K562 (cell line): ENCODE measurements at regions not wholly inside any gene's neighbourhood (a gene's known extent, or its start where the extent isn't known, plus 50 kb on each side); places are given as distances from the start of the nearest gene placed in this dataset.

ENCODE experiments used
- ATAC-seq: fragments of 200-7000 bp; cut with Tn5 transposase; 3 replicates; pipeline ENCODE4 v1.9.1; 2020; ENCODE audit warnings: moderate library complexity
- BruUV-seq: library from RNA; stranded (reverse); fragments of 400-500 nt; replicated peaks from 2 replicates; lab custom pipeline; 2021; lab: Mats Ljungman, UMichigan
- CTCF ChIA-PET: fragments of 300-600 bp; formaldehyde crosslinking; extraction: SDS; loops from one replicate; lab custom pipeline; 2021; ENCODE audit warnings: low intra/inter-chr PET ratio; lab: Yijun Ruan, JAX
- POLR2A ChIA-PET: fragments of 300-600, 350-650 bp; sonication (Branson Sonifier 250); formaldehyde crosslinking; extraction: SDS; loops from one replicate; lab custom pipeline; 2021; ENCODE audit warnings: antibody characterized with exemption, inconsistent platforms; lab: Yijun Ruan, JAX
- DNase-seq, 4 experiments: peaks; one replicate each; pipeline versions ENCODE4 v3.0.0 to v3.0.0-alpha.2; 2011 to 2018; ENCODE audit warnings: low spot score in 3 of 4, mixed read lengths in 3 of 4; ENCODE audit errors: extremely low read depth in 1 of 4
- FAIRE-seq: peaks from 2 replicates; lab custom pipeline; 2011; peaks lifted over from hg19 to GRCh38; lab: Jason Lieb, UNC
- H2AFZ ChIP-seq: 2 replicates; pipeline ENCODE4 v1.6.0; 2011; ENCODE audit warnings: low read depth, low read length, control low read depth, inconsistent platforms
- H3K27ac ChIP-seq: fragments of 200-600 bp; 3 replicates; pipeline ENCODE4 v1.8.0; 2011; ENCODE audit warnings: low read depth, mild to moderate bottlenecking, control low read depth, inconsistent platforms, low read length, moderate library complexity, mixed read lengths; ENCODE audit errors: extremely low read depth
- H3K27me3 ChIP-seq, 2 experiments: fragments of 300-600 bp in 1 of 2; 2 replicates in 1 of 2; 3 replicates in 1 of 2; pipeline versions ENCODE4 v1.6.0 to v1.8.0; 2011; ENCODE audit warnings: inconsistent platforms in 2 of 2, low read length in 2 of 2, mild to moderate bottlenecking in 1 of 2, mixed read lengths in 1 of 2, moderate library complexity in 1 of 2; ENCODE audit not compliant: control insufficient read depth in 2 of 2, insufficient read depth in 2 of 2
- H3K36me3 ChIP-seq: fragments of 300-600 bp; 3 replicates; pipeline ENCODE4 v1.8.0; 2011; ENCODE audit warnings: mild to moderate bottlenecking, low read length, inconsistent platforms; ENCODE audit not compliant: control insufficient read depth, insufficient read depth
- H3K4me1 ChIP-seq, 2 experiments: fragments of 200-600 bp in 1 of 2; replicated peaks in 1 of 2; 2 replicates in 1 of 2; 3 replicates in 1 of 2; pipeline versions ENCODE4 v1.5.1 to v1.8.0; 2011; ENCODE audit warnings: inconsistent platforms in 2 of 2, low read length in 2 of 2, mild to moderate bottlenecking in 1 of 2, mixed read lengths in 1 of 2, moderate library complexity in 1 of 2; ENCODE audit not compliant: control insufficient read depth in 2 of 2, insufficient read depth in 2 of 2
- H3K4me2 ChIP-seq: 2 replicates; pipeline ENCODE4 v1.6.1; 2011; ENCODE audit warnings: low read length, control low read depth, inconsistent platforms, mixed read lengths; ENCODE audit not compliant: insufficient read depth
- H3K4me3 ChIP-seq: fragments of 200-600 bp; sonication (generic), shearing (Covaris generic); 2 replicates; pipeline ENCODE4 v1.5.1; 2016; ENCODE audit warnings: control low read depth, inconsistent platforms
- H3K79me2 ChIP-seq: fragments of 200-600 bp; 3 replicates; pipeline ENCODE4 v1.8.0; 2011; ENCODE audit warnings: low read length, inconsistent platforms; ENCODE audit not compliant: control insufficient read depth, insufficient read depth
- H3K9ac ChIP-seq, 2 experiments: 2 replicates each; pipeline versions ENCODE4 v1.6.0 to v1.6.1; 2011; ENCODE audit warnings: low read depth in 2 of 2, low read length in 2 of 2, control low read depth in 1 of 2, inconsistent platforms in 1 of 2, mild to moderate bottlenecking in 1 of 2, mixed read lengths in 1 of 2; ENCODE audit not compliant: insufficient read depth in 1 of 2
- H3K9me1 ChIP-seq: one replicate; pipeline ENCODE4 v1.6.0; 2011; ENCODE audit warnings: inconsistent platforms, mild to moderate bottlenecking, low read length, moderate library complexity; ENCODE audit not compliant: control insufficient read depth, insufficient read depth
- H3K9me3 ChIP-seq: replicated peaks from 2 replicates; pipeline ENCODE4 v1.5.1; 2011; ENCODE audit warnings: low read depth, low read length, inconsistent platforms; ENCODE audit not compliant: control insufficient read depth, insufficient read depth
- H4K20me1 ChIP-seq: replicated peaks from 2 replicates; pipeline ENCODE4 v1.6.1; 2011; ENCODE audit warnings: low read length, inconsistent platforms, mixed read lengths; ENCODE audit not compliant: control insufficient read depth, insufficient read depth
- ETV5 ChIP-seq: sonication (generic); formaldehyde crosslinking; IDR thresholded peaks from 2 replicates; pipeline ENCODE4 v1.4.0; 2020; ENCODE audit warnings: low read depth, mild to moderate bottlenecking, missing genetic modification reagents
- KLF1 ChIP-seq: fragments of 450-650 bp; IDR thresholded peaks from 2 replicates; pipeline ENCODE4 v1.6.1; 2016; ENCODE audit warnings: missing genetic modification characterization, missing compliant biosample characterization
- SIX5 ChIP-seq, 2 experiments: IDR thresholded peaks; 2 replicates each; pipeline ENCODE4 v1.6.1; 2011; ENCODE audit warnings: low read length in 2 of 2, borderline replicate concordance in 1 of 2, low read depth in 1 of 2, mild to moderate bottlenecking in 1 of 2, moderate library complexity in 1 of 2; ENCODE audit not compliant: insufficient read depth in 1 of 2
- SLC30A9 ChIP-seq: fragments of 250-450 bp; sonication (Bioruptor Pico); IDR thresholded peaks from 2 replicates; pipeline ENCODE4 v1.8.0; 2022; ENCODE audit warnings: mild to moderate bottlenecking, moderate library complexity
- SNIP1 ChIP-seq: fragments of 450-650 bp; IDR thresholded peaks from 2 replicates; pipeline ENCODE4 v1.7.1; 2017; ENCODE audit warnings: low read depth, mild to moderate bottlenecking
- SP2 ChIP-seq: IDR thresholded peaks from 2 replicates; pipeline ENCODE4 v1.6.1; 2011; ENCODE audit warnings: mild to moderate bottlenecking, low read depth, low read length, moderate library complexity; ENCODE audit not compliant: poor library complexity, severe bottlenecking; ENCODE audit errors: extremely low read depth
- TFAM ChIP-seq: fragments of 250-450 bp; sonication (Bioruptor Pico); conservative IDR thresholded peaks from 2 replicates; pipeline ENCODE4 v1.5.0; 2021; ENCODE audit warnings: mild to moderate bottlenecking, moderate library complexity
- ZNF197 ChIP-seq: fragments of 200-800 bp; sonication (Bioruptor generic); IDR thresholded peaks from 2 replicates; pipeline ENCODE4 v1.6.1; 2016; ENCODE audit warnings: low read depth, missing genetic modification characterization, missing compliant biosample characterization
- WGBS: fragments of 100-300 bp; shearing (Covaris generic); methylation state at CpG from one replicate; pipeline ENCODE4 v1.1.6; 2016; ENCODE audit warnings: low coverage, mixed read lengths; ENCODE audit not compliant: insufficient coverage; ENCODE audit errors: missing lambda C conversion rate; 5-methylcytosine and 5-hydroxymethylcytosine counted together
- in situ Hi-C: fragments of 300-500 bp; cut with MboI; formaldehyde crosslinking; loops from 4 replicates; pipeline ENCODE4 v1.15.0; 2018; ENCODE audit warnings: inconsistent platforms, mixed read lengths
- intact Hi-C: fragments of 100-400 bp; cut with micrococcal nuclease; formaldehyde crosslinking; loops from 2 replicates; pipeline ENCODE4 v1.14.2; 2022
- TF ChIP-seq, protein P1 (sequence below): fragments of 250-450 bp; sonication (Bioruptor Pico); IDR thresholded peaks from 2 replicates; pipeline ENCODE4 v1.8.0; 2022; ENCODE audit warnings: moderate library complexity, mild to moderate bottlenecking, inconsistent platforms
- TF ChIP-seq, protein P2 (sequence below): IDR thresholded peaks from 2 replicates; pipeline ENCODE4 v1.6.1; 2011; ENCODE audit not compliant: insufficient read length; ENCODE audit errors: extremely low read depth

DNA sequence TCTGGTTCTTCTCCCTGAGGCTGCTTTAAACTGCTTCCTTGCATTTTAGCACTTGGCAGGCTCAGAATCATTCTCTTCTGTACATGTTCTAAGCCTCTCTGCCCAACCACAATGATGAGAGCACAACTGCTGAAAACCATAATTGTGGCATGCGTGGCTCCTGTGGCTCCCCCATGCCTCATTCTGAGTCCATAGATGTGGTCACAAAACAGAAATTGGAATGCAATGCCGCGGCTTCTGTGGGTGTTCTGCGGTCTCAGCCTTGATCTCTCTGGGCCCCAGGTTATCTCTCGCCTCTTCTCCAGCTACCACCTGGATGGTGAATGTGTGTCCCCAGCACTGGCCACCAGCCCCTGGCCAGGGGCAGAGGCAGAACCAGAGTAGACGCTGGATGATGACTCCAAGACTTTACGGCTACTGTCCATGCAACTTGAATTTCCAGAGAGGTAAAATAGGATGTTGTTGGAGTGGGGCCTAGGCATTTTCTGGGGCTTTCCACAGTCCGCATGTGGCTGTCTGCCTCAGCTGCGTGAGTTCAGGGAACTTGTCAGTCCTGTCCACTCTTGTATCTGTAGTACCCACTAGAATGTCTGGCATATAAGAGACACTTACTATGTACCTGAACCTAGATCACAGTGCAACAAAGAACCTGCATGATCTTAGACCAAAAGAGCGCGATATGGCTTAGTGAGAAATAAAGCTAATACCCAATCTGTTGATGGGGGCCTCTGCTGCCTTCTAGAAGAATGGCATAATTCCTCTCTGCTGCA, 52.4 kb upstream of the ADRB1 start (continued):
- no peak for TF ChIP-seq SIX5 (IDR thresholded peaks at IDR 0.05; ENCODE audit: borderline replicate concordance in 1 of 2, insufficient read depth in 1 of 2, low read depth in 1 of 2, low read length in 2 of 2)
- no peak for TF ChIP-seq SNIP1

DNA sequence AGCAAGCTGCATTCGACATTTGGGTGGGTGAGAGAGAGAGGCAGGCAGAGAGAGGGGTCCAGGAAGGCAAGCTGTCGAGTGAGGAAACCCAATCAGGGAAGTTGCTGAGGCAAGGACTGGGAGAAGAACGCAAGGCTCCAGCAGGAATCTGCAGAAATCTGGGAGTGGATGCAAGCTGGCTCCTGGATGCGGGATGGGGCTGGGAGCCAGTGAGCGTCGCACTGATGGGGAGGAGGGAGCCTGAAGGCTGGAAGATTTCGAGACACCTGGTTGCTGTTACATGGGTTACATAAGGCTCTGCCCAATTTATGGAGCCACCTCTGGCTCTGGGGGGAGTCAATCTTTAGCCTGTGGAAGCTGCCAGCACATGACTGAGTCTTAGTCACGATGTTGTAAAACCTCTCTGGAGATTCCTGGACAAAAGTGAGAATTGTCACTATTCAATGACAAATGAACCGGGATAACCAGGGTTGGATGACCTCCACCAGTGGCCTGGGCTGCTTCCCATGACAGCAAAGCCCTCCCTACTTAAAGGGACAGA, 51.1 kb upstream of the ADRB1 start:
- Histone ChIP-seq H3K27ac (no peak overlapping the region), H3K4me2 (no peak overlapping the region), H3K4me3 (no peak overlapping the region), H3K36me3 (no peaks in the 10 kb centered on the region), H3K79me2 (no peaks in the 10 kb centered on the region), H3K9me3 (no peaks in the 10 kb centered on the region), H3K4me1 (no peaks in the 10 kb centered on the region), H2AFZ (no peak overlapping the region), H4K20me1 (no peaks in the 10 kb centered on the region), H3K9ac (no peak overlapping the region), H3K27me3 (peaks cover 4 to 28% of the 10 kb centered on the region in 2 experiments), H3K9me1 (no peaks in the 10 kb centered on the region)
- intact Hi-C loops, result no loop called here
- ChIA-PET POLR2A (no interaction called here), CTCF (no interaction called here)
- DNase-seq (no peak), FAIRE-seq (no peak), ATAC-seq (no peak)
- WGBS, result 0% methylated on average over 9 of the region's 9 CpGs
- no TSS peak for BruUV-seq
- in situ Hi-C loops, result no loop called here
- no peak for TF ChIP-seq ZNF197 (CRISPR knock-in tag)
- TF ChIP-seq SP2, result no peak
- no peak for TF ChIP-seq ETV5 (CRISPR knock-in tag)
- TF ChIP-seq, protein P1, sequence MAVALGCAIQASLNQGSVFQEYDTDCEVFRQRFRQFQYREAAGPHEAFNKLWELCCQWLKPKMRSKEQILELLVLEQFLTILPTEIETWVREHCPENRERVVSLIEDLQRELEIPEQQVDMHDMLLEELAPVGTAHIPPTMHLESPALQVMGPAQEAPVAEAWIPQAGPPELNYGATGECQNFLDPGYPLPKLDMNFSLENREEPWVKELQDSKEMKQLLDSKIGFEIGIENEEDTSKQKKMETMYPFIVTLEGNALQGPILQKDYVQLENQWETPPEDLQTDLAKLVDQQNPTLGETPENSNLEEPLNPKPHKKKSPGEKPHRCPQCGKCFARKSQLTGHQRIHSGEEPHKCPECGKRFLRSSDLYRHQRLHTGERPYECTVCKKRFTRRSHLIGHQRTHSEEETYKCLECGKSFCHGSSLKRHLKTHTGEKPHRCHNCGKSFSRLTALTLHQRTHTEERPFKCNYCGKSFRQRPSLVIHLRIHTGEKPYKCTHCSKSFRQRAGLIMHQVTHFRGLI (CRISPR knock-in tag), result no peak
- TF ChIP-seq, protein P2, sequence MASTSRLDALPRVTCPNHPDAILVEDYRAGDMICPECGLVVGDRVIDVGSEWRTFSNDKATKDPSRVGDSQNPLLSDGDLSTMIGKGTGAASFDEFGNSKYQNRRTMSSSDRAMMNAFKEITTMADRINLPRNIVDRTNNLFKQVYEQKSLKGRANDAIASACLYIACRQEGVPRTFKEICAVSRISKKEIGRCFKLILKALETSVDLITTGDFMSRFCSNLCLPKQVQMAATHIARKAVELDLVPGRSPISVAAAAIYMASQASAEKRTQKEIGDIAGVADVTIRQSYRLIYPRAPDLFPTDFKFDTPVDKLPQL, result no peak
- no peak for TF ChIP-seq TFAM (CRISPR knock-in tag)
- no peak for TF ChIP-seq SLC30A9 (CRISPR knock-in tag)
- no peak for TF ChIP-seq KLF1
